ENCODE measurements at regions not wholly inside any gene's neighbourhood (a gene's known extent, or its start where the extent isn't known, plus 50 kb on each side); places are given as distances from the start of the nearest gene placed in this dataset.

DNA sequence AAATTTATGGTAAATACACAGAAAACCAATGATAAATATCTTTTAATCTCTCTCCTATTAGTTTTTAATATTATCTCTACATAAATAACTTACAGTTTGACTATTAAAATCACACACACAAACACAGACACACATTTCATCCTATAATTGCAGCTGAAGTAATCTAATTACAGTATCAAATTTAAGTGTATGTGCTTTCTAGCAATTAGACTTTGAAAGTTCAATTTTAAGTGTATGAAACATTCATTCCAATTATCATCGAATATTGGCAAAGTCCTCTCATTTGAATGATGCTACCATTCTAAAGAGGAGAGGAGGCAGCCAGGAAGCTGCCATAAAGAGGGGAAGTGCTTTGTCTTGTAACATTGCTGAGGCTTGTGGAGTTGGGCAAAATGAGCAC is 221.2 kb upstream of the PABPC4L start:
- Histone ChIP-seq H3F3A (replicated peaks; ENCODE audit: low read depth) (no peaks in the 10 kb centered on the region), H3K36me3 (ENCODE audit: insufficient read depth) (no peaks in the 10 kb centered on the region), H3K4me1 (ENCODE audit: insufficient read depth) (peaks cover 4% of the 10 kb centered on the region; the same call in 1 of the 2 replicates), H3K27me3 (ENCODE audit: insufficient read depth) (no peaks in the 10 kb centered on the region), H3K4me3 (no peak overlapping the region), H2AFZ (no peak overlapping the region), H3K4me2 (no peak overlapping the region), H4K20me1 (replicated peaks; ENCODE audit: insufficient read depth) (no peaks in the 10 kb centered on the region), H3K27ac (ENCODE audit: low read depth) (no peak overlapping the region), H3K79me2 (replicated peaks; ENCODE audit: insufficient read depth) (no peaks in the 10 kb centered on the region), H3K9me2 (ENCODE audit: insufficient read depth) (no peaks in the 10 kb centered on the region)
- ATAC-seq (no peak), DNase-seq (ENCODE audit: low spot score) (no peak)
- Mint-ChIP-seq H3K27ac (peak overlapping the region; percentile 84), H3K36me3 (ENCODE audit: low read depth) (no peaks in the 10 kb centered on the region), H3K4me3 (no peak overlapping the region), H3K9me3 (no peaks in the 10 kb centered on the region), H3K4me1 (peaks cover 3% of the 10 kb centered on the region; the same call in 2 of the 3 replicates), H3K27me3 (ENCODE audit: insufficient read depth, low read depth, poor library complexity) (no peaks in the 10 kb centered on the region)
- TF ChIP-seq POLR2AphosphoS5 (IDR thresholded peaks at IDR 0.05; ENCODE audit: low read depth) (no peak), NANOG (IDR thresholded peaks at IDR 0.05; ENCODE audit: borderline replicate concordance) (no peak), CREB1 (CRISPR knock-in tag; IDR thresholded peaks at IDR 0.05; ENCODE audit: low read depth) (no peak), EZH2 (IDR thresholded peaks at IDR 0.05; ENCODE audit: low read depth, unreplicated experiment) (no peak), ZNF331 (CRISPR knock-in tag; IDR thresholded peaks at IDR 0.05; ENCODE audit: low read depth) (no peak), ZNF114 (CRISPR knock-in tag; IDR thresholded peaks at IDR 0.05) (no peak), JUNB (IDR thresholded peaks at IDR 0.05; ENCODE audit: unreplicated experiment) (no peak), CTCF (conservative IDR thresholded peaks at IDR 0.05; ENCODE audit: low read depth in 2 of 2) (no peak), STAT1 (IDR thresholded peaks at IDR 0.05; ENCODE audit: unreplicated experiment) (no peak), EZH2phosphoT487 (IDR thresholded peaks at IDR 0.05; ENCODE audit: unreplicated experiment) (no peak)
- TF ChIP-seq, protein P1, sequence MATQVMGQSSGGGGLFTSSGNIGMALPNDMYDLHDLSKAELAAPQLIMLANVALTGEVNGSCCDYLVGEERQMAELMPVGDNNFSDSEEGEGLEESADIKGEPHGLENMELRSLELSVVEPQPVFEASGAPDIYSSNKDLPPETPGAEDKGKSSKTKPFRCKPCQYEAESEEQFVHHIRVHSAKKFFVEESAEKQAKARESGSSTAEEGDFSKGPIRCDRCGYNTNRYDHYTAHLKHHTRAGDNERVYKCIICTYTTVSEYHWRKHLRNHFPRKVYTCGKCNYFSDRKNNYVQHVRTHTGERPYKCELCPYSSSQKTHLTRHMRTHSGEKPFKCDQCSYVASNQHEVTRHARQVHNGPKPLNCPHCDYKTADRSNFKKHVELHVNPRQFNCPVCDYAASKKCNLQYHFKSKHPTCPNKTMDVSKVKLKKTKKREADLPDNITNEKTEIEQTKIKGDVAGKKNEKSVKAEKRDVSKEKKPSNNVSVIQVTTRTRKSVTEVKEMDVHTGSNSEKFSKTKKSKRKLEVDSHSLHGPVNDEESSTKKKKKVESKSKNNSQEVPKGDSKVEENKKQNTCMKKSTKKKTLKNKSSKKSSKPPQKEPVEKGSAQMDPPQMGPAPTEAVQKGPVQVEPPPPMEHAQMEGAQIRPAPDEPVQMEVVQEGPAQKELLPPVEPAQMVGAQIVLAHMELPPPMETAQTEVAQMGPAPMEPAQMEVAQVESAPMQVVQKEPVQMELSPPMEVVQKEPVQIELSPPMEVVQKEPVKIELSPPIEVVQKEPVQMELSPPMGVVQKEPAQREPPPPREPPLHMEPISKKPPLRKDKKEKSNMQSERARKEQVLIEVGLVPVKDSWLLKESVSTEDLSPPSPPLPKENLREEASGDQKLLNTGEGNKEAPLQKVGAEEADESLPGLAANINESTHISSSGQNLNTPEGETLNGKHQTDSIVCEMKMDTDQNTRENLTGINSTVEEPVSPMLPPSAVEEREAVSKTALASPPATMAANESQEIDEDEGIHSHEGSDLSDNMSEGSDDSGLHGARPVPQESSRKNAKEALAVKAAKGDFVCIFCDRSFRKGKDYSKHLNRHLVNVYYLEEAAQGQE (IDR thresholded peaks at IDR 0.05; ENCODE audit: unreplicated experiment) = no peak
- TF ChIP-seq, protein P2, sequence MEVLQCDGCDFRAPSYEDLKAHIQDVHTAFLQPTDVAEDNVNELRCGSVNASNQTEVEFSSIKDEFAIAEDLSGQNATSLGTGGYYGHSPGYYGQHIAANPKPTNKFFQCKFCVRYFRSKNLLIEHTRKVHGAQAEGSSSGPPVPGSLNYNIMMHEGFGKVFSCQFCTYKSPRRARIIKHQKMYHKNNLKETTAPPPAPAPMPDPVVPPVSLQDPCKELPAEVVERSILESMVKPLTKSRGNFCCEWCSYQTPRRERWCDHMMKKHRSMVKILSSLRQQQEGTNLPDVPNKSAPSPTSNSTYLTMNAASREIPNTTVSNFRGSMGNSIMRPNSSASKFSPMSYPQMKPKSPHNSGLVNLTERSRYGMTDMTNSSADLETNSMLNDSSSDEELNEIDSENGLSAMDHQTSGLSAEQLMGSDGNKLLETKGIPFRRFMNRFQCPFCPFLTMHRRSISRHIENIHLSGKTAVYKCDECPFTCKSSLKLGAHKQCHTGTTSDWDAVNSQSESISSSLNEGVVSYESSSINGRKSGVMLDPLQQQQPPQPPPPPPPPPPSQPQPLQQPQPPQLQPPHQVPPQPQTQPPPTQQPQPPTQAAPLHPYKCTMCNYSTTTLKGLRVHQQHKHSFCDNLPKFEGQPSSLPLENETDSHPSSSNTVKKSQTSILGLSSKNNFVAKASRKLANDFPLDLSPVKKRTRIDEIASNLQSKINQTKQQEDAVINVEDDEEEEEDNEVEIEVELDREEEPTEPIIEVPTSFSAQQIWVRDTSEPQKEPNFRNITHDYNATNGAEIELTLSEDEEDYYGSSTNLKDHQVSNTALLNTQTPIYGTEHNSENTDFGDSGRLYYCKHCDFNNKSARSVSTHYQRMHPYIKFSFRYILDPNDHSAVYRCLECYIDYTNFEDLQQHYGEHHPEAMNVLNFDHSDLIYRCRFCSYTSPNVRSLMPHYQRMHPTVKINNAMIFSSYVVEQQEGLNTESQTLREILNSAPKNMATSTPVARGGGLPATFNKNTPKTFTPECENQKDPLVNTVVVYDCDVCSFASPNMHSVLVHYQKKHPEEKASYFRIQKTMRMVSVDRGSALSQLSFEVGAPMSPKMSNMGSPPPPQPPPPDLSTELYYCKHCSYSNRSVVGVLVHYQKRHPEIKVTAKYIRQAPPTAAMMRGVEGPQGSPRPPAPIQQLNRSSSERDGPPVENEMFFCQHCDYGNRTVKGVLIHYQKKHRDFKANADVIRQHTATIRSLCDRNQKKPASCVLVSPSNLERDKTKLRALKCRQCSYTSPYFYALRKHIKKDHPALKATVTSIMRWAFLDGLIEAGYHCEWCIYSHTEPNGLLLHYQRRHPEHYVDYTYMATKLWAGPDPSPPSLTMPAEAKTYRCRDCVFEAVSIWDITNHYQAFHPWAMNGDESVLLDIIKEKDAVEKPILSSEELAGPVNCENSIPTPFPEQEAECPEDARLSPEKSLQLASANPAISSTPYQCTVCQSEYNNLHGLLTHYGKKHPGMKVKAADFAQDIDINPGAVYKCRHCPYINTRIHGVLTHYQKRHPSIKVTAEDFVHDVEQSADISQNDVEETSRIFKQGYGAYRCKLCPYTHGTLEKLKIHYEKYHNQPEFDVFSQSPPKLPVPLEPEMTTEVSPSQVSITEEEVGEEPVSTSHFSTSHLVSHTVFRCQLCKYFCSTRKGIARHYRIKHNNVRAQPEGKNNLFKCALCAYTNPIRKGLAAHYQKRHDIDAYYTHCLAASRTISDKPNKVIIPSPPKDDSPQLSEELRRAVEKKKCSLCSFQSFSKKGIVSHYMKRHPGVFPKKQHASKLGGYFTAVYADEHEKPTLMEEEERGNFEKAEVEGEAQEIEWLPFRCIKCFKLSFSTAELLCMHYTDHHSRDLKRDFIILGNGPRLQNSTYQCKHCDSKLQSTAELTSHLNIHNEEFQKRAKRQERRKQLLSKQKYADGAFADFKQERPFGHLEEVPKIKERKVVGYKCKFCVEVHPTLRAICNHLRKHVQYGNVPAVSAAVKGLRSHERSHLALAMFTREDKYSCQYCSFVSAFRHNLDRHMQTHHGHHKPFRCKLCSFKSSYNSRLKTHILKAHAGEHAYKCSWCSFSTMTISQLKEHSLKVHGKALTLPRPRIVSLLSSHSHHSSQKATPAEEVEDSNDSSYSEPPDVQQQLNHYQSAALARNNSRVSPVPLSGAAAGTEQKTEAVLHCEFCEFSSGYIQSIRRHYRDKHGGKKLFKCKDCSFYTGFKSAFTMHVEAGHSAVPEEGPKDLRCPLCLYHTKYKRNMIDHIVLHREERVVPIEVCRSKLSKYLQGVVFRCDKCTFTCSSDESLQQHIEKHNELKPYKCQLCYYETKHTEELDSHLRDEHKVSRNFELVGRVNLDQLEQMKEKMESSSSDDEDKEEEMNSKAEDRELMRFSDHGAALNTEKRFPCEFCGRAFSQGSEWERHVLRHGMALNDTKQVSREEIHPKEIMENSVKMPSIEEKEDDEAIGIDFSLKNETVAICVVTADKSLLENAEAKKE (CRISPR knock-in tag; IDR thresholded peaks at IDR 0.05) = no peak
- TF ChIP-seq, protein P3, sequence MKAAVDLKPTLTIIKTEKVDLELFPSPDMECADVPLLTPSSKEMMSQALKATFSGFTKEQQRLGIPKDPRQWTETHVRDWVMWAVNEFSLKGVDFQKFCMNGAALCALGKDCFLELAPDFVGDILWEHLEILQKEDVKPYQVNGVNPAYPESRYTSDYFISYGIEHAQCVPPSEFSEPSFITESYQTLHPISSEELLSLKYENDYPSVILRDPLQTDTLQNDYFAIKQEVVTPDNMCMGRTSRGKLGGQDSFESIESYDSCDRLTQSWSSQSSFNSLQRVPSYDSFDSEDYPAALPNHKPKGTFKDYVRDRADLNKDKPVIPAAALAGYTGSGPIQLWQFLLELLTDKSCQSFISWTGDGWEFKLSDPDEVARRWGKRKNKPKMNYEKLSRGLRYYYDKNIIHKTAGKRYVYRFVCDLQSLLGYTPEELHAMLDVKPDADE (IDR thresholded peaks at IDR 0.05) = no peak
